Natural killer cell (primary cell): ENCODE measurements at regions not wholly inside any gene's neighbourhood (a gene's known extent, or its start where the extent isn't known, plus 50 kb on each side); places are given as distances from the start of the nearest gene placed in this dataset.

ENCODE experiments used
- ATAC-seq, 3 donors: fragments of 150-1000 bp in 2 of 3; fragments of 200-7000 bp in 1 of 3; cut with Tn5 transposase; 1 replicate in 1 of 3; 2 replicates in 2 of 3; pipeline ENCODE4 v1.10.0; 2021; ENCODE audit warnings: mild to moderate bottlenecking in 2 of 3, moderate library complexity in 2 of 3
- DNase-seq, 2 donors: peaks; one replicate each; pipeline versions ENCODE4 v3.0.0 to v3.0.0-alpha.2; 2013 to 2021; ENCODE audit warnings: mixed read lengths in 1 of 2
- H3K27ac ChIP-seq: one replicate; pipeline ENCODE4 v1.5.1; 2013; ENCODE audit warnings: mild to moderate bottlenecking, low read length
- H3K27me3 ChIP-seq: one replicate; pipeline ENCODE4 v1.6.1; 2013; ENCODE audit warnings: low read length; ENCODE audit not compliant: control insufficient read depth, insufficient read depth
- H3K36me3 ChIP-seq: one replicate; pipeline ENCODE4 v1.6.1; 2013; ENCODE audit warnings: low read length; ENCODE audit not compliant: control insufficient read depth, insufficient read depth
- H3K4me1 ChIP-seq: one replicate; pipeline ENCODE4 v1.6.1; 2013; ENCODE audit warnings: low read length; ENCODE audit not compliant: control insufficient read depth, insufficient read depth
- H3K4me3 ChIP-seq: one replicate; pipeline ENCODE4 v1.5.1; 2013; ENCODE audit warnings: low read length
- H3K9me3 ChIP-seq: one replicate; pipeline ENCODE4 v1.6.1; 2013; ENCODE audit warnings: low read length; ENCODE audit not compliant: control insufficient read depth, insufficient read depth
- H3K27ac Mint-ChIP-seq, 2 donors: one replicate each; pipeline ENCODE4 v1.8.0; 2022; ENCODE audit warnings: mild to moderate bottlenecking in 2 of 2, mixed read lengths in 2 of 2, moderate library complexity in 1 of 2
- H3K27me3 Mint-ChIP-seq, 2 donors: one replicate each; pipeline ENCODE4 v1.8.0; 2022; ENCODE audit warnings: low read depth in 2 of 2, mixed read lengths in 2 of 2
- H3K36me3 Mint-ChIP-seq: one replicate; pipeline ENCODE4 v1.8.0; 2022; ENCODE audit warnings: mixed read lengths
- H3K4me1 Mint-ChIP-seq, 2 donors: one replicate each; pipeline ENCODE4 v1.8.0; 2022; ENCODE audit warnings: mixed read lengths in 2 of 2
- H3K4me3 Mint-ChIP-seq: one replicate; pipeline ENCODE4 v1.8.0; 2022; ENCODE audit warnings: mild to moderate bottlenecking, moderate library complexity, mixed read lengths
- H3K9me3 Mint-ChIP-seq, 2 donors: one replicate each; pipeline ENCODE4 v1.8.0; 2022; ENCODE audit warnings: mixed read lengths in 2 of 2
- CTCF ChIP-seq: fragments of 200-600 bp; IDR thresholded peaks from one replicate; pipeline ENCODE4 v1.8.0; 2022; ENCODE audit warnings: antibody characterized with exemption
- WGBS: methylation state at CpG from one replicate; pipeline ENCODE4 v1.1.7; 2013; ENCODE audit warnings: missing lambda C conversion rate; ENCODE audit not compliant: insufficient coverage; 5-methylcytosine and 5-hydroxymethylcytosine counted together
- intact Hi-C: fragments of 100-400 bp; cut with micrococcal nuclease; formaldehyde crosslinking; loops from one replicate; pipeline ENCODE4 v1.14.2; 2022

GRCh38 chr13:28581451-28581850 lies 77.5 kb upstream of the POMP start:
- 100% methylated on average over 1 of the region's 2 CpGs for WGBS

GRCh38 chr13:28579736-28580135 lies 79.2 kb upstream of the POMP start:
- Mint-ChIP-seq H3K4me3 (no peak overlapping the region), H3K4me1 (no peaks in the 10 kb centered on the region), H3K9me3 (no peaks in the 10 kb centered on the region), H3K27me3 (peaks cover 7 to 10% of the 10 kb centered on the region in 2 donors), H3K27ac (no peak overlapping the region), H3K36me3 (no peaks in the 10 kb centered on the region)
- Histone ChIP-seq H3K9me3 (no peaks in the 10 kb centered on the region), H3K27me3 (no peaks in the 10 kb centered on the region), H3K4me3 (no peak overlapping the region), H3K4me1 (no peaks in the 10 kb centered on the region), H3K36me3 (no peaks in the 10 kb centered on the region), H3K27ac (no peak overlapping the region)
- DNase-seq (no peak), ATAC-seq (no peak)
- intact Hi-C loops, result no loop called here
- TF ChIP-seq CTCF, result no peak
- 95% methylated on average over 5 of the region's 5 CpGs for WGBS

More at GRCh38 chr13:28581451-28581850, 77.5 kb upstream of the POMP start:
- no peak overlapping the region for H3K27ac Mint-ChIP-seq
- intact Hi-C loops, result no loop called here
- H3K27ac ChIP-seq, result no peak overlapping the region
- peaks cover 0 to 7% of the 10 kb centered on the region in 2 donors for H3K27me3 Mint-ChIP-seq
- no peak overlapping the region for H3K4me3 ChIP-seq
- H3K9me3 ChIP-seq, result no peaks in the 10 kb centered on the region
- H3K27me3 ChIP-seq, result no peaks in the 10 kb centered on the region
- H3K9me3 Mint-ChIP-seq, result no peaks in the 10 kb centered on the region
- ATAC-seq (no peak), DNase-seq (no peak)
- no peaks in the 10 kb centered on the region for H3K36me3 ChIP-seq
- H3K36me3 Mint-ChIP-seq, result no peaks in the 10 kb centered on the region
- no peaks in the 10 kb centered on the region for H3K4me1 ChIP-seq
- peaks cover 0 to 5% of the 10 kb centered on the region in 2 donors for H3K4me1 Mint-ChIP-seq
- H3K4me3 Mint-ChIP-seq, result no peak overlapping the region
- no peak for TF ChIP-seq CTCF

DNA sequence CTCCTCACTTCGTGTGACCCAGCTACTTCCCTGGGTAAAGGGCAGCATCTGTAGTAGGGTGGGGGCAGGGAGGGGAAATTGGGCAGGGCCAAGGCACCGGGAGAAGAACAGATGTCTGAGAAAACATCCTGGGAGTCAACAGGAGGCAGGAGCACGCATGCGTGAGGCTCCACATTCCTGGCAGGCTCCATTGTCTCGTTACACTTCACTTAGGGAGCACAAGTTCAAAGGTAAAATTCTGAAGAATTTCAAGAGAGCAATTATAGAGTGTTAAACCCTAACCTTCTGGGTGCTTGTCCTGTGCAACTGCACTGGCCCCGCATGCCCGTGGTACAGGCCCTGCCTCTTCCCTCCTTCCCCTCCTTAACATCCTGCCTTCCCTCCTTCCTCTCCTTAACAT lies 79.6 kb upstream of the POMP start:
- no peaks in the 10 kb centered on the region for H3K36me3 ChIP-seq
- no peak for TF ChIP-seq CTCF
- DNase-seq (no peak), ATAC-seq (no peak)
- no peaks in the 10 kb centered on the region for H3K27me3 ChIP-seq
- Mint-ChIP-seq H3K4me1 (no peaks in the 10 kb centered on the region), H3K27ac (no peak overlapping the region), H3K27me3 (peaks cover 8 to 10% of the 10 kb centered on the region in 2 donors), H3K36me3 (no peaks in the 10 kb centered on the region), H3K4me3 (no peak overlapping the region), H3K9me3 (no peaks in the 10 kb centered on the region)
- H3K4me3 ChIP-seq, result no peak overlapping the region
- 90% methylated on average over 7 of the region's 7 CpGs for WGBS
- no peak overlapping the region for H3K27ac ChIP-seq
- H3K4me1 ChIP-seq, result no peaks in the 10 kb centered on the region
- H3K9me3 ChIP-seq, result no peaks in the 10 kb centered on the region
- intact Hi-C loops, result no loop called here

- Histone ChIP-seq H3K27me3 (no peaks in the 10 kb centered on the region), H3K27ac (no peak overlapping the region), H3K36me3 (no peaks in the 10 kb centered on the region), H3K4me3 (no peak overlapping the region), H3K9me3 (no peaks in the 10 kb centered on the region), H3K4me1 (no peaks in the 10 kb centered on the region)
- Mint-ChIP-seq H3K9me3 (no peaks in the 10 kb centered on the region), H3K4me1 (no peaks in the 10 kb centered on the region), H3K27ac (no peak overlapping the region), H3K4me3 (no peak overlapping the region), H3K36me3 (no peaks in the 10 kb centered on the region), H3K27me3 (peaks cover 8 to 10% of the 10 kb centered on the region in 2 donors)
- intact Hi-C loops, result no loop called here
- no peak for TF ChIP-seq CTCF
- WGBS, result 80% methylated on average over 1 of the region's 1 CpG
- DNase-seq, result no peak
- no peak for ATAC-seq
Measured at GRCh38 chr13:28576067-28576466, 81.1 kb upstream of the FLT1 start.
